ENCODE measurements at regions not wholly inside any gene's neighbourhood (a gene's known extent, or its start where the extent isn't known, plus 50 kb on each side); places are given as distances from the start of the nearest gene placed in this dataset.

GRCh38 chr14:61608245-61609165 lies 86.8 kb upstream of the HIF1A start:
- Histone ChIP-seq H2AK5ac (ENCODE audit: low read depth, low read length) (peak overlapping the region; percentile 91), H3K23ac (ENCODE audit: low read depth, low read length) (peak overlapping the region; percentile 77), H4K20me1 (ENCODE audit: insufficient read depth, low read length) (0 out of 2 replicates have a peak, but pooled peaks cover 3% of the 10 kb centered on the region), H3K56ac (ENCODE audit: extremely low read depth, insufficient read depth, low read length) (peak overlapping the region; percentile 80), H3K4ac (ENCODE audit: low read depth, low read length) (peak overlapping the region; percentile 78), H2BK120ac (ENCODE audit: low read depth, low read length) (peak overlapping the region; percentile 74), H3K27me3 (ENCODE audit: control insufficient read depth, insufficient read depth, low read length) (no peaks in the 10 kb centered on the region), H2AK9ac (replicated peaks; ENCODE audit: low read depth, low read length, poor library complexity) (no peak overlapping the region), H2AFZ (replicated peaks; ENCODE audit: low read length, poor library complexity) (peak overlapping the region; percentile 45), H2BK5ac (ENCODE audit: low read depth, low read length, poor library complexity, severe bottlenecking) (peak overlapping the region; percentile 97), H3K4me2 (ENCODE audit: low read depth, low read length) (no peak overlapping the region), H2BK15ac (ENCODE audit: low read depth, low read length) (peak overlapping the region; percentile 81), H3K4me1 (ENCODE audit: control insufficient read depth, insufficient read depth, low read length) (peaks cover 28% of the 10 kb centered on the region), H4K5ac (ENCODE audit: low read depth, low read length) (peak overlapping the region; percentile 67), H3K18ac (ENCODE audit: low read depth, low read length) (peak overlapping the region; percentile 90), H3K4me3 (ENCODE audit: insufficient read depth, low read depth, low read length) (no peak overlapping the region), H3K9me1 (ENCODE audit: insufficient read depth, low read length) (peaks cover 17% of the 10 kb centered on the region), H3K79me1 (ENCODE audit: low read depth in 1 of 2, low read length in 2 of 2) (no peaks in the 10 kb centered on the region), H4K8ac (ENCODE audit: low read depth in 2 of 2, low read length in 2 of 2) (peak overlapping the region; percentile 28 to 89), H3K9me3 (ENCODE audit: control insufficient read depth, insufficient read depth, low read length) (no peaks in the 10 kb centered on the region), H3K36me3 (ENCODE audit: control insufficient read depth, insufficient read depth, low read length) (no peaks in the 10 kb centered on the region), H2BK20ac (ENCODE audit: low read depth, low read length) (peak overlapping the region; percentile 88), H3K14ac (replicated peaks; ENCODE audit: low read depth, low read length) (peak overlapping the region; percentile 83), H3K27ac (ENCODE audit: insufficient read depth, low read length) (peak overlapping the region; percentile 85), H3K9ac (ENCODE audit: low read depth, low read length) (peak overlapping the region; percentile 52), H4K91ac (ENCODE audit: insufficient read depth, low read depth, low read length) (peak overlapping the region; percentile 62)
- ATAC-seq (ENCODE audit: low read depth): no peak; the same call in 1 of the 2 replicates
- no TSS peak for BruUV-seq (replicated peaks)
- no CpG with 5 or more reads among the region's 8 CpGs for whole genome bisulfite sequencing, 2 experiments (ENCODE audit: extremely low coverage in 2 of 2, insufficient read length in 1 of 2)
- CTCF ChIA-PET: interaction anchor here (0.8 to 1.6 kb wide), 5 partner anchors 10 to 229 kb away, joined by 3 to 6 read pairs (median 3); no protein-coding TSS in a partner anchor
- peak; percentile 52 for DNase-seq
- dilution Hi-C loops (cut with HindIII; ENCODE audit: low sequenced_read_pairs, unreplicated experiment) (no loop called here), intact Hi-C loops (cut with micrococcal nuclease) (loop anchor here (2.0 kb wide), 1 partner anchor 46 kb away; no protein-coding TSS in a partner anchor), in situ Hi-C loops (cut with MboI; ENCODE audit: low sequenced_read_pairs) (no loop called here)
- POLR2A ChIA-PET (ENCODE audit: unreplicated experiment): interaction anchor here (0.5 to 1.0 kb wide), 3 partner anchors 43 to 142 kb away, joined by 3 to 5 read pairs (median 3); no protein-coding TSS in a partner anchor
- TF ChIP-seq POLR2A (IDR thresholded peaks at IDR 0.05; ENCODE audit: low read depth, low read length): no peak
- no peak for TF ChIP-seq FOS (IDR thresholded peaks at IDR 0.05; ENCODE audit: low read depth, low read length)
- no peak for TF ChIP-seq RCOR1 (IDR thresholded peaks at IDR 0.05; ENCODE audit: insufficient replicate concordance, low read length)
- TF ChIP-seq USF2 (IDR thresholded peaks at IDR 0.05; ENCODE audit: low read depth, low read length): no peak
- TF ChIP-seq MAZ (IDR thresholded peaks at IDR 0.05; ENCODE audit: borderline replicate concordance, low read depth, low read length): no peak
- TF ChIP-seq SMC3 (IDR thresholded peaks at IDR 0.05; ENCODE audit: low read depth, low read length): no peak
- no peak for TF ChIP-seq MAFK (IDR thresholded peaks at IDR 0.05; ENCODE audit: low read depth, low read length)
- TF ChIP-seq ELK1 (IDR thresholded peaks at IDR 0.05; ENCODE audit: borderline replicate concordance, low read depth, low read length): no peak
- TF ChIP-seq BHLHE40 (IDR thresholded peaks at IDR 0.05; ENCODE audit: low read depth, low read length): no peak
- TF ChIP-seq MXI1 (IDR thresholded peaks at IDR 0.05; ENCODE audit: borderline replicate concordance, low read depth, low read length): no peak
- no peak for TF ChIP-seq RAD21 (IDR thresholded peaks at IDR 0.05; ENCODE audit: low read length)
- TF ChIP-seq NFE2L2 (IDR thresholded peaks at IDR 0.05; ENCODE audit: low read depth, low read length): no peak
- TF ChIP-seq CTCF (conservative IDR thresholded peaks at IDR 0.05; ENCODE audit: low read depth, low read length): no peak
- TF ChIP-seq RFX5 (IDR thresholded peaks at IDR 0.05; ENCODE audit: low read depth, low read length): no peak
